GM12873 (cell line): ENCODE measurements at regions not wholly inside any gene's neighbourhood (a gene's known extent, or its start where the extent isn't known, plus 50 kb on each side); places are given as distances from the start of the nearest gene placed in this dataset.

Experiments
- TF ChIP-seq, protein P1 (sequence below): IDR thresholded peaks from 2 replicates; pipeline ENCODE4 v1.5.1; 2012; ENCODE audit warnings: low read depth, mild to moderate bottlenecking, moderate library complexity, low read length, control low read depth; ENCODE audit not compliant: insufficient read depth; ENCODE audit errors: missing control alignments

DNA sequence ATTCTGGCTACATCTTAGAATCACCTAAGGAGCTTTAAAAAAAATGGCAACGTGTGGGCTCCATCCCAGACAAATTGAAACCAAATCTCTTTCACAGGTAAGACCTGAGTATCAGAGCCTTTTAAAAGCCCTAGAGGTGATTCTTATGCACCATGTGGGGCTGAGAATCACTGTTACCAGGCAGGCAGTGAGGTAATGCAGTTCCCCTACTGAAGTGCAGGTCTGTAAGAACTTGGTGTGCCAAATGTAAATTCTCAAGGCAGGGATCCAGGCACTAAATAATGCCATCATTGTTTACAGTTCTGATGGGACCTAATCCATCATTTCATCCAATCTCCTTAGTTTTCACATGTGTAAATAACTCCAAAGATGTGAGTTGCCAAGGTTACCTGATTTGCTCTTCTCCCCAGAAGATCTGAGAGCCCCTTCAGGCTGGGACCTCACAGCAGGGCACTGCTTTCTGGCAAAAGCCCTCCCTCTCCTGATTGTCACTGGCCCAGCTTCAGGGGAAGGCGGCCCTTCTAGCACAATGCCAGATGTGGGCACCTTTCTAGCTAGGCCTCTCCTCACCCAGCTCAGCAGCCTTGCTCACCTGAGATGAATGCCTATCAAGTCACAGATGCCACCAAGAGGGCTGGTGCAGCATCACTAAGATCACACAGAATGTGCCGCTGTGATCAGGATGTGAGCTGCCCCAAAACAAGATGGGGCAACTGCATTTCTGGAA is 73.6 kb upstream of the RGPD5 start:
- TF ChIP-seq, protein P1, sequence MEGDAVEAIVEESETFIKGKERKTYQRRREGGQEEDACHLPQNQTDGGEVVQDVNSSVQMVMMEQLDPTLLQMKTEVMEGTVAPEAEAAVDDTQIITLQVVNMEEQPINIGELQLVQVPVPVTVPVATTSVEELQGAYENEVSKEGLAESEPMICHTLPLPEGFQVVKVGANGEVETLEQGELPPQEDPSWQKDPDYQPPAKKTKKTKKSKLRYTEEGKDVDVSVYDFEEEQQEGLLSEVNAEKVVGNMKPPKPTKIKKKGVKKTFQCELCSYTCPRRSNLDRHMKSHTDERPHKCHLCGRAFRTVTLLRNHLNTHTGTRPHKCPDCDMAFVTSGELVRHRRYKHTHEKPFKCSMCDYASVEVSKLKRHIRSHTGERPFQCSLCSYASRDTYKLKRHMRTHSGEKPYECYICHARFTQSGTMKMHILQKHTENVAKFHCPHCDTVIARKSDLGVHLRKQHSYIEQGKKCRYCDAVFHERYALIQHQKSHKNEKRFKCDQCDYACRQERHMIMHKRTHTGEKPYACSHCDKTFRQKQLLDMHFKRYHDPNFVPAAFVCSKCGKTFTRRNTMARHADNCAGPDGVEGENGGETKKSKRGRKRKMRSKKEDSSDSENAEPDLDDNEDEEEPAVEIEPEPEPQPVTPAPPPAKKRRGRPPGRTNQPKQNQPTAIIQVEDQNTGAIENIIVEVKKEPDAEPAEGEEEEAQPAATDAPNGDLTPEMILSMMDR, result no peak

DNA sequence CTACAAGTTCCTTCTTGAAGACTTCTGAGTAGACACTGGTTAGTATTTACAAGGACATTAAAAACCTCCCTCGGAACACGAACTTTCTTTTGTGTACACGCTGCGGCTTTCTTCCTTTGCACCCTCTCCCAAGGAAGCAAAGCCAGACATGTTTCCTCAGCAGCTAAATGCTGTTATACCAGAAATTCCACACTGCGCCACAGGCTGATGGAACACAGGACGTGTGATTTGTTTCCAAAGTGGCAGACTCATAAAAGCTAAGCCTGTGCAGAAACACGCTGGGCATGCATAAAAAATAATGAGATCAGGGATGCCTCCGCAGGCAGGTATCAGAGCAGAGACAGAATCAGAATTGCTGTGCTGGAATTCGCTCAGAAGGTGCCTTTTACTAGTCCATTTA is 73.0 kb upstream of the RGPD5 start:
- TF ChIP-seq, protein P1, result no peak

DNA sequence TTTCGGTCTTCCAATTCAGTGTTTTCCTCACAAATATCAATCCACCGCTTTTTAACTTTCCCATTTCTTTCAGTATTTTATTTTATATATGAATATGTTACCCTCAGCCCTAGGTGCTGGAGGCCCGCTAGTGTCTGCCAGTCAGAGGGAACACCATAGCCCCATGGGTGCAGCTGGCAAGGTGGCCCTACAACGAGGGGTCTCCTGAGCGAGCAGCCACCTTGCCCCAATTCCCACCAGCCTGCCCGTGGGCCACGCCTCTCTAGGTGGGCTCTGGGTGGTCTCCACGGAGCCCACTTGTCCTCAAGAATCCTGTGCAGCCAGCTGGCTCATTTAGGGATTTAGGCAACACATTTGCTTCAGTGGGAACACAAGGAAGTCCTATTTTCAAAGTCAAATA is 72.5 kb upstream of the RGPD5 start:
- TF ChIP-seq, protein P1, result no peak

DNA sequence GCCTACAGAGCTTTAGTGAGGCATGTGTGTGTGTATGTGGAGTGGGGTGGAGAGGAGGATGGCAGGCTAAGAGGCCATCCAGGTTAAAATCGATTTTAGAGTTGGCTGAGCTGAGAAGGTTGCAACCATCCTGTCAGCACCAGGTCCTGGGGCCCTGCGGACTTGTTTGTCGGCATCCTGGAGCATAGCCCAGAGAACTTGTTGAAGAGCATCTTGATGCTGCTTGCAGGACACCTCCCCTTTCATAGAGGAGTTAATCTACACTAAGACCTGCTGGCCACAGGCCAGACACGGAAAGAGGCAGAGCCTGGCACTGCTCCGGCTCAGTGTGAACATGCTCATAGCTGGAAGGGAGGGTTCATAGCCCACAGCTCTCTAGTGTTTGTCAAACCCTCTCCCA is 72.1 kb upstream of the RGPD5 start:
- TF ChIP-seq, protein P1, result no peak

DNA sequence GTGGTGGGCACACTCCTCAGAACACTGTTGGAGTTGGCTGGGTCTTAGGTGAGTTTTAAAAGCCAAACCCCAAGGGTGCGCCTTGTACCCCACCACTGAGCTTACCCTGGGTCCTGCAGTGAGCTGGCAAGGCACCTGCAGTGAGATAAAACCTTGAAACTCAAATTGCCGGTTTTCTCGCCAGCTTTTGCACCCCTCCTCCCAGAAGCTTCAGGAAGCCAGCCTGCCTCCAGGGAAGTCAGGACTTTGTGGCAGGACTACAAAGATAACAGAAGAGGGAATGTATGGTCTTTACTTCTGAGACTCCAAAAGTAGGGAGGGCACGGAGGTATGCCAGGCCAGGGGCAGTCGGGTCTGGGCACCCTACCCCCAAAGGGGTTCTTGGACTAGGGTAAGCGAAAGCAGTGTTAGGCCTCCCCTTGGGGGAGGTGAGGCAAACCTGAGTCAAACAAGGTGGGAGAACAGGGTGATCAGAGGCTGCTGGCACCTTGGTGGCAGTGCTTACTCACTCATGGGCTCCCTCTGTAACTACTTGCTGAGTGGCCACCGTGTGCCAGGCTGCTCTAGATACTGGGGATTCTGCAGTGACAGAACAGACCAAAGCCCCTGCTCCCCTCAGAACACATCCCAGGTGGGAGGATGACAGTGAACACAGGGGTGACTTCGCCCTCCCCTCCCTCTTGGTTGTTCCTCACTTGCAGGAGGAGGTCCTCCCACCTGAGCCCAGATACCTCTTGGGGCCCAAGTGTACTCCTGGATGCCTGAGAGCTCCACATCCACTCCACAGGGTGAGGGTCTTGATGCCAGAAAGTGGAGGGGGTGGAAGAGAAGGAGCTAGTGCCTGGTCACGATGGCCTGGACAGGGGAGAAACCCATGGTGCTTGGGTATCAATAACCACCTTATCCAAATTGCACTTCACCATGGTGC is 69.3 kb upstream of the RGPD5 start:
- TF ChIP-seq, protein P1, result no peak

DNA sequence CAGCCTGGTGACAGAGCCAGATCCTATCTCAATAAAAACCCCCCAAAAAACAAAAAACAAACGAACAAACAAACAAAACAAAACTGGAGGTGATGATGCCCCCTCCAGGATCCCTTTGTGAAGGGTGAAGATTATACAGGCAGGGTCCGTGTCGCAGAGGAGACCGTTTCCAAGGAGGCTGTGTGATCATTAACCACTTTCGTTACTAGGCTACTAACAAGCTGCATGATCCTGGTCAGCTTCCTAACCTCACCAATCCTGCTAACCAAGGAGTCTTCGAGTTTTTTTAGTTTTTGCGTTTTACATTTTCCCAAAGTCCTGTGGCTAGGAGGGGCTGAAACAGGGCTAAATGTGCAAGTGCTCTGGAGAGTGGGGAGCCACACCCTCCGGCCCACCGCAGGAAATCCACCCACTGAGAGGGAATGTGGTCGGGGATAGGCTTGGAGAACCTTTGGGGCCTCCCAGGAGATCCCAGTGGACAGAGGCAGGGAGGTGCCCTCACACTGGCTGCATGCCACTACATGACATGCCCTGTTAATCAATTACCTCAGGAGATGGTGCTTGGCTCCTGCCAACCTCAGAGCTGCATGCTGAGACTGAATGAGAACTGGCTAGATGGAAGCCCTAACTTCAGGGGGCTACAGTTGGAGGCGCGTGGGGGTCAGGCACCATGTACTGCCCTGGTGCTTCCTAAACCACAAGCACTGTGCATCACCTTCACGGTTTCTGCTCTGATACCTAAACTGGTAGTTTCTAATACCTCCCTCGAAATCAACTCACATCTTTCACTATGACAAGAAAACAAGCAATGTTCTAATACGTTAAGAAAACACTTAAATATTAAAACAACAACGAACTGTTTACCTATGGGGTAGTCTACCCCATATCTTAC is 67.5 kb upstream of the RGPD5 start:
- TF ChIP-seq, protein P1, result no peak
